GM12872 (cell line): ENCODE measurements at regions not wholly inside any gene's neighbourhood (a gene's known extent, or its start where the extent isn't known, plus 50 kb on each side); places are given as distances from the start of the nearest gene placed in this dataset.

ENCODE experiments used
- TF ChIP-seq, protein P1 (sequence below): IDR thresholded peaks from 3 replicates; pipeline ENCODE4 v1.5.1; 2011; ENCODE audit warnings: low read depth, mild to moderate bottlenecking, low read length, moderate library complexity; ENCODE audit not compliant: insufficient read depth

DNA sequence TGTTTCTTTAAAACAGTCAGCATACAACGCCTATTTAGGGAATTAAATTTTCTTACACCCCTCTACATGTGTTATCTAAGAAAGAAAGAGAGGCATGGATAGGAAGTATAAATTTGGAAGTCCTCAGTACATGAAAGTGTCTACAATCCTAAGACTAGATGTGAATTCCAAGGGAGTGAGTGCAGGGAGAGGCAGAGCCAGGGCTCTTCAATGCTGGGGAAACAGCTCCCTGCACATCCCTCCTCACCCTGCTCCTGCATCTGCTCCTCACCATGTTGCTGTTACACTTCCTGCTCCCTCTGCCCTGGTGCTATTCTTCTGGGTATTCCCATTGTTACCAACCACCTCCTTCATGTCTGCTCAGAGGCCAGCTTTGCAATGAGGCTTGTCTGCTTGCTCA, 229.1 kb upstream of the AKR1E2 start:
- TF ChIP-seq, protein P1, sequence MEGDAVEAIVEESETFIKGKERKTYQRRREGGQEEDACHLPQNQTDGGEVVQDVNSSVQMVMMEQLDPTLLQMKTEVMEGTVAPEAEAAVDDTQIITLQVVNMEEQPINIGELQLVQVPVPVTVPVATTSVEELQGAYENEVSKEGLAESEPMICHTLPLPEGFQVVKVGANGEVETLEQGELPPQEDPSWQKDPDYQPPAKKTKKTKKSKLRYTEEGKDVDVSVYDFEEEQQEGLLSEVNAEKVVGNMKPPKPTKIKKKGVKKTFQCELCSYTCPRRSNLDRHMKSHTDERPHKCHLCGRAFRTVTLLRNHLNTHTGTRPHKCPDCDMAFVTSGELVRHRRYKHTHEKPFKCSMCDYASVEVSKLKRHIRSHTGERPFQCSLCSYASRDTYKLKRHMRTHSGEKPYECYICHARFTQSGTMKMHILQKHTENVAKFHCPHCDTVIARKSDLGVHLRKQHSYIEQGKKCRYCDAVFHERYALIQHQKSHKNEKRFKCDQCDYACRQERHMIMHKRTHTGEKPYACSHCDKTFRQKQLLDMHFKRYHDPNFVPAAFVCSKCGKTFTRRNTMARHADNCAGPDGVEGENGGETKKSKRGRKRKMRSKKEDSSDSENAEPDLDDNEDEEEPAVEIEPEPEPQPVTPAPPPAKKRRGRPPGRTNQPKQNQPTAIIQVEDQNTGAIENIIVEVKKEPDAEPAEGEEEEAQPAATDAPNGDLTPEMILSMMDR, result no peak

DNA sequence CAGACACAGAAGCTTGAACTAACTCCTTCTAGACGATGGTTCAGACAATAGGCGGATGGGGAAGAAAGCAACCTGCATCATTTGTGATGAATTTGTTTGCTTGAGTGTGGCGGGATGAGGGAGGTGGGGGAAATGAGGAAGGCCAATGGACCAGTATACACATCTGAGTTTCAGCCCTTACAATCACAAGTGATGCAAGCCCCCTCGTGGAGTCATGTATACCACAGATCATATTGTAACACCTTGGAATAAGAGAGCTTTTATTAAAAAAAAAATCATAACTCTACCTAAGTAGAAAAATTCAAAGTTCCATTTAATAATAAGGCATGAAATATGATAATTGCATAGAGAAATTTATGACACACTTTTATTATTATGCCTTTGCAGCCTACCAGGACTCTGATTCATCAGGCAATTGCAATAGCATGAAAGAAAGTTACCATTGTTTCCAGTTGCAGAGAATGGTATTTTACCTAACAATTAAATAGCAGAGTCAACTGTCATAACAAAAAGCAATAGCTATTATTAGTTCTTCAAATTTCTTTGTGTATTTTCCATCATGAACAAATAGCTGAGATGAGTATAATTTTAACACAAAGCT, 230.2 kb upstream of the AKR1E2 start:
- TF ChIP-seq, protein P1, result no peak

DNA sequence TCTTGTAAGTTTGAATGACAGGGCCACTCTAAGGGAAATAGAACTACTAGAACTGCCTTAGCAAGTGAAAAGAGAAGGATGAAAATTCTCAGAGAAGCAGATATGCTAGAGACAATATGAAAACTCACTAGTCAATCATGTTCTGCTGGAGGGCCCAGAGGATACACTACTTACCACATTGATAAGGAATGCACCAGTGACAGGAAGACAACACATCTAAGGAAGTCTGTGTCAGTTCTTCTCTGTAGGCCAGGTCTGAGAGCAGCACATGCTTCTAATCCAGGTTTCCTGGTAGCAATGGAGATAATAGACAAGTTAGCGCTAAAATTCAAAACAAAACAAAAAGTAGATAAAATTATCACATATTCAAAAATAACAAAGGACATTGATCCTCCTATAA, 235.2 kb upstream of the AKR1E2 start:
- TF ChIP-seq, protein P1, result no peak

DNA sequence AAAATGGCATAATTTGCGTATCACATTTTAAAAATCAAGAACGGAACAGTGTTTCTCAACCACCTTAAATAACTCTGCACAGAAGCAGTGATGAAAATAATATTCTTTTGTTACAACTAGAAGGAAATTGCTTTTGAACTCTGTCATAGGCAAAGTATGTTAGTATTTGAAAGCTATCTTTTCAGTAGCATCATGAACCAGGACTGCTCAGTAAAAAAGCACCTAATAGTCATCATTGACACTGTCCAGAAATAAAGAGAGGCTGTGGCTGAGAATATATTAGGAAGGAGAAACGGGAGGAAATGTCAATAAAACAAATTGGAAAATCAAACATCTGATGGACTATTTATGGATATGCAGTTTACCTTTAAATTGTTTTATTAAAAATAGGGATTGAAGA, 237.2 kb upstream of the AKR1E2 start:
- TF ChIP-seq, protein P1, result no peak

DNA sequence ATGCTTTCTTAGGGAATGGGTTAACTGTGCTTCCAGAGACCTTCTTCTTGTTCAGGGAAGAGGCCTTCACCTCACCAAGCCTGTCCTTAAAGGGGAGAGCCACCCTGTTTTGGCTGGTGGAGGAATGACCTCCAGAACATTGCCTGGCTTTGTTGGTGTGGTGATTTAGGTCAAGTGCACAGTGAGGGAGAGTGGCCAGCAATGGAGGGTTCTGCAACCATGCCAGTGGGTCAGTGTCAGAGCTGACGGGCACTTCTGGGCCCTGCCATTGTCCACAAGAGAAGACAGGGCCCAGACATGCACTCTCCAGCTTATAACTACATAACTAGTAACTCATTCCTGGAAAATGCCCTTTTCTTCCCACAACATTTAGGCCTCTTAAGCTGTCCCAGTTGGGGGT, 238.5 kb upstream of the AKR1E2 start:
- TF ChIP-seq, protein P1, result no peak

DNA sequence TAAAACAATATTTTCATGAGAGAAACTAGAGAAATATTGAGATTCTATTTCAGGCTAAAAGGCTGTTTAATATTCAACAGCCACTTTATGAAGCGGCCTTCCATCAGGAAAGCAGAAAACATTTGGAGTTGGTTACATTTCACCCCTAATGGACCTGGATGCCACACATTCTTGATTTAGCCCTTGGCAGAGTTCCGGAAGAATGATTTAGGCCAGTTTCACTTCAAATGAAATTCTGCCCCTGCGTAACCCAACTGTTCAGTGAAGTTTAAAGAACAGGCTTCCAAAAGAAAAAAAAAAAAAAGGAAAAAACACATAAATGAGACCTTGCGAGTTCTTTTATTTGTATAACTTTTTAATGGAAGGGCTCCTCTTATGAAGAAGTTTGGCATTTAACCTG, 239.2 kb upstream of the AKR1E2 start:
- TF ChIP-seq, protein P1, result no peak

DNA sequence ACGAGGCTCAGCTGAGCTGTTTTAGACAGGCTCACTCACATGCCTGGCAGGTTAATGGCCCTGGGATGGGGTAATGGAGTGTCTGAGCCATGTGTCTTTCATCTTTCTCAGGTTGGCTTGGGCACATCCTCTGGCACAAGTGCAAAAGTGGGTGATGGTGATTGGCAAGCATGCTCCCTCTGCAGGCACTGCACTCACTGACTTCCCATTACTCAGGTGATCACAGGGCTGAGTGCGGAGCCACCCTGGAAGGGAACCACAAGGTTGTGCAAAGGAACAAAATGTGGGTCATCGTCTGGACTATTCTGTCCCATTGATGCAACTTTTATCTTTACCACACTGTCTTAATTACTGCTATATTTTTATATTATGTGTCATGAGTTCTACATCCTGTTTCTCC, 244.1 kb upstream of the AKR1E2 start:
- TF ChIP-seq, protein P1, result no peak
